Mucosa of descending colon (tissue), 3 donors: ENCODE measurements at regions not wholly inside any gene's neighbourhood (a gene's known extent, or its start where the extent isn't known, plus 50 kb on each side); places are given as distances from the start of the nearest gene placed in this dataset.

Source experiments
- ATAC-seq: fragments of 200-7000 bp; cut with Tn5 transposase; one replicate; pipeline ENCODE4 v1.9.1; 2020; ENCODE audit warnings: mild to moderate bottlenecking, moderate library complexity
- DNase-seq, 3 donors: peaks; one replicate each; pipeline ENCODE4 v3.0.0-alpha.2; 2020
- H3K36me3 ChIP-seq: fragments of 200-600 bp; one replicate; pipeline ENCODE4 v1.8.0; 2021; ENCODE audit warnings: low read depth, mild to moderate bottlenecking
- H3K4me1 ChIP-seq: fragments of 200-600 bp; one replicate; pipeline ENCODE4 v1.8.0; 2021; ENCODE audit warnings: low read depth, mild to moderate bottlenecking
- H3K4me3 ChIP-seq: fragments of 200-600 bp; one replicate; pipeline ENCODE4 v1.8.0; 2021; ENCODE audit warnings: mild to moderate bottlenecking
- H3K9me3 ChIP-seq: fragments of 200-600 bp; one replicate; pipeline ENCODE4 v1.8.0; 2021; ENCODE audit warnings: mild to moderate bottlenecking
- CTCF ChIP-seq: fragments of 200-600 bp; IDR thresholded peaks from one replicate; pipeline ENCODE4 v1.8.0; 2022; ENCODE audit warnings: antibody characterized with exemption, mild to moderate bottlenecking
- intact Hi-C, 2 donors: fragments of 100-400 bp; cut with DNase I in 1 of 2; cut with micrococcal nuclease in 1 of 2; formaldehyde crosslinking; loops; one replicate each; pipeline versions ENCODE4 v1.11.0 to v1.11.1; 2022; cut with DNase I, micrococcal nuclease
- donor health status: DM: no; HTN: no; CAD: no; lungs with moderate emphysema.
- donor health status: DM: no; HTN: no; CAD: no.
- donor health status: DM: no; HTN: yes; CAD: no.

- Histone ChIP-seq H3K9me3 (no peaks in the 10 kb centered on the region), H3K4me1 (no peaks in the 10 kb centered on the region), H3K36me3 (no peaks in the 10 kb centered on the region), H3K4me3 (no peak overlapping the region)
- TF ChIP-seq CTCF: no peak
- DNase-seq (no peak), ATAC-seq (no peak)
- intact Hi-C loops: no loop called here
Measured at GRCh38 chr2:122575076-122575475, 819.6 kb downstream of the TSN start.

- ATAC-seq: no peak
- no peak overlapping the region for H3K4me3 ChIP-seq
Measured at GRCh38 chr2:122583159-122583917, 827.9 kb downstream of the TSN start.

GRCh38 chr2:122590524-122590923 is 835.1 kb downstream of the TSN start:
- H3K4me3 ChIP-seq: no peak overlapping the region
- H3K9me3 ChIP-seq: no peaks in the 10 kb centered on the region
- no peak for TF ChIP-seq CTCF
- DNase-seq: peak in 1 of 3 donors; percentile 33
- peak; percentile 87 for ATAC-seq
- intact Hi-C loops: no loop called here
- no peaks in the 10 kb centered on the region for H3K4me1 ChIP-seq
- H3K36me3 ChIP-seq: no peaks in the 10 kb centered on the region

More at GRCh38 chr2:122583159-122583917, 827.9 kb downstream of the TSN start:
- no peaks in the 10 kb centered on the region for H3K4me1 ChIP-seq
- DNase-seq: no peak
- intact Hi-C loops: no loop called here
- no peaks in the 10 kb centered on the region for H3K9me3 ChIP-seq
- no peaks in the 10 kb centered on the region for H3K36me3 ChIP-seq
- no peak for TF ChIP-seq CTCF

- H3K4me3 ChIP-seq: no peak overlapping the region
- H3K36me3 ChIP-seq: no peaks in the 10 kb centered on the region
- no peaks in the 10 kb centered on the region for H3K9me3 ChIP-seq
- no peaks in the 10 kb centered on the region for H3K4me1 ChIP-seq
- TF ChIP-seq CTCF: no peak
- peak in 1 of 3 donors; percentile 9 for DNase-seq
- intact Hi-C loops: no loop called here
- ATAC-seq: peak; percentile 80
Measured at GRCh38 chr2:122595065-122595464, 839.6 kb downstream of the TSN start.

GRCh38 chr2:122596598-122596997 is 841.1 kb downstream of the TSN start:
- Histone ChIP-seq H3K4me1 (no peaks in the 10 kb centered on the region), H3K36me3 (no peaks in the 10 kb centered on the region), H3K4me3 (no peak overlapping the region), H3K9me3 (no peaks in the 10 kb centered on the region)
- ATAC-seq (peak; percentile 54), DNase-seq (no peak)
- no peak for TF ChIP-seq CTCF
- intact Hi-C loops: no loop called here
